Ishikawa (cell line): ENCODE measurements at regions not wholly inside any gene's neighbourhood (a gene's known extent, or its start where the extent isn't known, plus 50 kb on each side); places are given as distances from the start of the nearest gene placed in this dataset.

ENCODE experiments used
- CEBPB ChIP-seq: IDR thresholded peaks from 2 replicates; pipeline ENCODE4 v1.6.1; 2012
- CREB1 ChIP-seq: IDR thresholded peaks from 2 replicates; pipeline ENCODE4 v1.6.1; 2012; ENCODE audit warnings: low read depth
- EGR1 ChIP-seq: IDR thresholded peaks from 2 replicates; pipeline ENCODE4 v1.6.1; 2012
- EP300 ChIP-seq: IDR thresholded peaks from 2 replicates; pipeline ENCODE4 v1.6.1; 2012; ENCODE audit warnings: borderline replicate concordance
- NFIC ChIP-seq: IDR thresholded peaks from 2 replicates; pipeline ENCODE4 v1.6.1; 2012
- RAD21 ChIP-seq: IDR thresholded peaks from 2 replicates; pipeline ENCODE4 v1.6.1; 2012; ENCODE audit warnings: low read depth
- TAF1 ChIP-seq: IDR thresholded peaks from 2 replicates; pipeline ENCODE4 v1.6.1; 2012; ENCODE audit warnings: low read depth, mild to moderate bottlenecking
- TCF12 ChIP-seq: IDR thresholded peaks from 2 replicates; pipeline ENCODE4 v1.6.1; 2012; ENCODE audit warnings: low read depth
- TEAD4 ChIP-seq: IDR thresholded peaks from 2 replicates; pipeline ENCODE4 v1.6.1; 2012
- ZBTB7A ChIP-seq: IDR thresholded peaks from 2 replicates; pipeline ENCODE4 v1.6.1; 2012; ENCODE audit warnings: low read depth
- TF ChIP-seq, protein P1 (sequence below): IDR thresholded peaks from 2 replicates; pipeline ENCODE4 v1.6.1; 2012
- TF ChIP-seq, protein P2 (sequence below): IDR thresholded peaks from 2 replicates; pipeline ENCODE4 v1.6.1; 2012
- TF ChIP-seq, protein P3 (sequence below): IDR thresholded peaks from 2 replicates; pipeline ENCODE4 v1.6.1; 2012; ENCODE audit warnings: low read depth, mild to moderate bottlenecking

DNA sequence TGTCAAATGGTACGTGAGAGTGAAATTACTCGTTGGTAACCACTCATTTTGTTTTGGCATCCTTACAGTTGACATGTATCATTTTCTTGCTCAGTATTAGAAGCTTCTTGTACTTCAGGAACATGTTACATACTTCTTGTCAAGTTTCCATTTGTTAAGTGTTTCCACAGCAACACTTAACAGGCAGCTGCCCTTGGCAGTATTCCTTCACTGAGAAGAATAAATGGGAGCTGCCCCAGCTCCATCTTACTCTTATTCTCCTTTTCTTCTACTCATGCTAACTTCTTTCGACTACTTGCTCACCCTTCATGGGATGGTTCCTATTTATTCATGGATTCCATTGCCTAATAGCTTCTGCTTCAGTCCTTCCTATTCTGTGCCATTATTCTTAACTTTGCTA is 60.1 kb upstream of the TUBA3E start:
- TF ChIP-seq CREB1 (no peak), CEBPB (no peak), EGR1 (no peak), EP300 (no peak), RAD21 (no peak)
- TF ChIP-seq, protein P1, sequence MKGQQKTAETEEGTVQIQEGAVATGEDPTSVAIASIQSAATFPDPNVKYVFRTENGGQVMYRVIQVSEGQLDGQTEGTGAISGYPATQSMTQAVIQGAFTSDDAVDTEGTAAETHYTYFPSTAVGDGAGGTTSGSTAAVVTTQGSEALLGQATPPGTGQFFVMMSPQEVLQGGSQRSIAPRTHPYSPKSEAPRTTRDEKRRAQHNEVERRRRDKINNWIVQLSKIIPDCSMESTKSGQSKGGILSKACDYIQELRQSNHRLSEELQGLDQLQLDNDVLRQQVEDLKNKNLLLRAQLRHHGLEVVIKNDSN: no peak

DNA sequence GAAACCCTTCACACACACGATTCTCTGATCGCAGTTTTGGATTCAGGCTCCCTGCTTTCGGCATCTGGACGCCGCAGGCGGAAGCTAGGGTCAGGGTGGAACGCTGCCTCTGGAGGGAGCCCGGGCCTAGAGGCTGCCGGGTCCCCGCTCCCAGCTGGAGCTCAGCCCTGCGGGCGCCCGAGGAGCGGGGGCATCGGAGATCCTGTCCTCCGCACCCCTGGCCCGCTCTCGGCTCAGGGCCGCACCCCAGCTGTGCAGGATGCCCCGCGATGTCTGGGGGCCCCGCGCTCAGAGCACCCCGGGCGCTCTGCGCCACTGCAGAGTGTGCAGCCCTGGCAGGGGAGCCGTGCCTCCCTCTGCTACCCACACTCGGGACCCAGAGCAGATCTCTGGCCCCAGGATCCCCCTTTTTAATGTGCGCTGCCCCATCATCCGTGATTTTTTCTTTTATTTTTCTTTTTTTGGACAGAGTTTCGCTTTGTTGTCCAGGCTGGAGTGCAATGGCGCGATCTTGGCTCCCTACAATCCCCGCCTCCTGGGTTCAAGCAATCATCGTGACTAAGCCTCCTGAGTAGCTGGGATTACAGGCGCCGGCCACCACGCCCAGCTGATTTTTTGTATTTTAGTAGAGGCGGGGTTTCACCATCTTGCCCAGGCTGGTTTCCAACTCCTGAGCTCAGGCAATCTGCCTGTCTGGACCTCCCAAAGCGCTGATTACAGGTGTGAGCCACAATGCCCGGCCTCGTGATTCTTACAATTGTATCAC is 54.8 kb upstream of the TUBA3E start:
- TF ChIP-seq CEBPB: no peak
- no peak for TF ChIP-seq EP300

DNA sequence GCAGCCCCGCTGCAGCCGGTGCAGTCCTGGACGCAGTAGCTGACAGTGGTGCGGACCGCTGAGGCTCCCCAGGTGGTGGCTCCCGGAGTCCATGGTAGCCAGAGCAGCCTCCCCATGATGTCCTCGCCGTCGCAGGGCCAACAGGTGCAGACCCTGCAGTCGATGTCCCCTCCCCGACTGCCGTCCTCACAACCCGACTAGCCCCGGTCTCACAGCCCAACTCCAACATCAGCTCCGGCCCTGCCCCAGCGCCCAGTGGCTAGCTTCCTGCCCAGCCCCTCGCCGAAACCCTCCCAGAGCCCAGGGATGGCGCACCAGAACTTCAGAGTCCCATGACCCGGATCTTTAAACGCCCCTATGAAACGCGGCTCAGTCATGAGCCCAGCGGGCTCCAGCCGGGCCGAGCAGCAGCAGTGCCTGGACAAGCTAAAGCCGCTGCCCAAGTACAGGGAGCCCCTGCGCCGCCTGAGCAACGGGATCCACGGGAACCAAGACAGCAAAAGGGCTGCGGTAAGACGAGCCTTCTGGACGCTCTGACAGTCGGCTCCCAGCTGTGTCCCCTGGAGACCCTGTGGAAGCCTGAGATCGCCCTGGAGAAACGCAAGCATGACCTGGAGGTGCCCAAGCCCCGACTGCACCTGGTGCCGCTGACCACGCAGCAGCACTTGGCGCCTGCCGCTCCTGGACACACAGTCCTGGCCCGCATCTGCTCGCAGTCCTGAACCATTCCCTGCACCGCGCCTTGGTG is 53.8 kb upstream of the TUBA3E start:
- TF ChIP-seq RAD21: no peak
- TF ChIP-seq, protein P1: no peak
- TF ChIP-seq TAF1: no peak
- no peak for TF ChIP-seq CEBPB

DNA sequence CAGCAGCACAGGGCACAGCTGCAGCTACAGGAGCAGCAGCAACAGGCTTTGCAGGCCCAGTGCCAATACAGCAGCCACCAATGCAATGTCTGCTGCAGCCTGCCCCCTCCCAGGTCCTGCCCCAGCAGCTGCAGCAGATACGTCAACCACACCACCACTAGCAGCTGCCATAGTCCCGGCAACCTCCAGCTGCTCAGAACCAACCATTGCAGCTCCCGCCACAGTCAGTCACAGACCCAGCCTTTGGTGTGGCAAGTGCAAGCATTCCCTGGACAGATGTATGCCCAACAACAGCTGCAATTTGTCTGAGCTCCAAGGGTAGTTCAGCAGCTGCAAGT is 53.3 kb upstream of the TUBA3E start:
- TF ChIP-seq TEAD4 (no peak), EGR1 (no peak), ZBTB7A (no peak), CEBPB (no peak), NFIC (no peak), TCF12 (no peak)
- TF ChIP-seq, protein P2, sequence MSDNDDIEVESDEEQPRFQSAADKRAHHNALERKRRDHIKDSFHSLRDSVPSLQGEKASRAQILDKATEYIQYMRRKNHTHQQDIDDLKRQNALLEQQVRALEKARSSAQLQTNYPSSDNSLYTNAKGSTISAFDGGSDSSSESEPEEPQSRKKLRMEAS: no peak
- TF ChIP-seq, protein P3, sequence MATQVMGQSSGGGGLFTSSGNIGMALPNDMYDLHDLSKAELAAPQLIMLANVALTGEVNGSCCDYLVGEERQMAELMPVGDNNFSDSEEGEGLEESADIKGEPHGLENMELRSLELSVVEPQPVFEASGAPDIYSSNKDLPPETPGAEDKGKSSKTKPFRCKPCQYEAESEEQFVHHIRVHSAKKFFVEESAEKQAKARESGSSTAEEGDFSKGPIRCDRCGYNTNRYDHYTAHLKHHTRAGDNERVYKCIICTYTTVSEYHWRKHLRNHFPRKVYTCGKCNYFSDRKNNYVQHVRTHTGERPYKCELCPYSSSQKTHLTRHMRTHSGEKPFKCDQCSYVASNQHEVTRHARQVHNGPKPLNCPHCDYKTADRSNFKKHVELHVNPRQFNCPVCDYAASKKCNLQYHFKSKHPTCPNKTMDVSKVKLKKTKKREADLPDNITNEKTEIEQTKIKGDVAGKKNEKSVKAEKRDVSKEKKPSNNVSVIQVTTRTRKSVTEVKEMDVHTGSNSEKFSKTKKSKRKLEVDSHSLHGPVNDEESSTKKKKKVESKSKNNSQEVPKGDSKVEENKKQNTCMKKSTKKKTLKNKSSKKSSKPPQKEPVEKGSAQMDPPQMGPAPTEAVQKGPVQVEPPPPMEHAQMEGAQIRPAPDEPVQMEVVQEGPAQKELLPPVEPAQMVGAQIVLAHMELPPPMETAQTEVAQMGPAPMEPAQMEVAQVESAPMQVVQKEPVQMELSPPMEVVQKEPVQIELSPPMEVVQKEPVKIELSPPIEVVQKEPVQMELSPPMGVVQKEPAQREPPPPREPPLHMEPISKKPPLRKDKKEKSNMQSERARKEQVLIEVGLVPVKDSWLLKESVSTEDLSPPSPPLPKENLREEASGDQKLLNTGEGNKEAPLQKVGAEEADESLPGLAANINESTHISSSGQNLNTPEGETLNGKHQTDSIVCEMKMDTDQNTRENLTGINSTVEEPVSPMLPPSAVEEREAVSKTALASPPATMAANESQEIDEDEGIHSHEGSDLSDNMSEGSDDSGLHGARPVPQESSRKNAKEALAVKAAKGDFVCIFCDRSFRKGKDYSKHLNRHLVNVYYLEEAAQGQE: no peak
